Mesothelial cell of epicardium (in vitro differentiated cells): ENCODE measurements at regions not wholly inside any gene's neighbourhood (a gene's known extent, or its start where the extent isn't known, plus 50 kb on each side); places are given as distances from the start of the nearest gene placed in this dataset.
"Not testable (repeated sequence)": the region's sequence is repeated elsewhere in the genome, so short reads cannot be mapped to it uniquely, and the experiment has no call there.

ENCODE experiments used
- DNase-seq, 2 experiments: peaks; one replicate each; pipeline ENCODE4 v3.0.0; 2021; ENCODE audit warnings: low spot score in 2 of 2; ENCODE audit not compliant: unreplicated experiment in 2 of 2
- H3K27ac Mint-ChIP-seq: 2 replicates; pipeline ENCODE4 v1.8.0; 2021; ENCODE audit warnings: mixed read lengths
- H3K27me3 Mint-ChIP-seq: 2 replicates; pipeline ENCODE4 v1.8.0; 2021; ENCODE audit warnings: low read depth, mixed read lengths
- H3K36me3 Mint-ChIP-seq: 2 replicates; pipeline ENCODE4 v1.8.0; 2021; ENCODE audit warnings: mixed read lengths
- H3K4me1 Mint-ChIP-seq: 2 replicates; pipeline ENCODE4 v1.8.0; 2021; ENCODE audit warnings: mixed read lengths
- H3K4me3 Mint-ChIP-seq: 2 replicates; pipeline ENCODE4 v1.8.0; 2021; ENCODE audit warnings: mild to moderate bottlenecking, moderate library complexity, mixed read lengths
- H3K9me3 Mint-ChIP-seq: 2 replicates; pipeline ENCODE4 v1.8.0; 2021; ENCODE audit warnings: mixed read lengths
- TF ChIP-seq, protein P1 (sequence below): fragments of 200-600 bp; sonication (generic); IDR thresholded peaks from one replicate; pipeline ENCODE4 v1.5.0; 2021; ENCODE audit warnings: antibody characterized with exemption; ENCODE audit not compliant: unreplicated experiment

- peak overlapping the region; percentile 10 for H3K27ac Mint-ChIP-seq
These were observed 59.4 kb downstream of the EBLN1 start for GRCh38 chr10:22158426-22158825.

DNA sequence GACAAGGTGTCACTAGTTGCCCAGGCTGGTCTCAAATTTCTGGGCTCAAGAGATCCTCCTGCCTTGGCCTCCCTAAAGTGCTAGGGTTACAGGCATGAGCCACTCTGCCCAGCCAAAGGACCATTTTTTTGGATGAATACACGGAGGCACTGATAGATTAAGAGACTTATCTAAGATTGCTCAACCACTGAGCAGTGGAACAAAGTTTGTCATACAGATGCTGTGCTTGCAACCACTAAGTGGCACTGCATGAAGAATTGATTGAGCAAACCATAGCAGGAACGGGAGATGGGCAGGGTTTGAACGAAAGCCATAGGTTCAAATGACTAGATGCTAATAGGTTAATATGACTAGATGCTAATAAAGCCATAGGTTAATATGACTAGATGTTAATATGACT is 61.1 kb downstream of the EBLN1 start:
- H3K4me3 Mint-ChIP-seq, result no peak overlapping the region
- TF ChIP-seq, protein P1, sequence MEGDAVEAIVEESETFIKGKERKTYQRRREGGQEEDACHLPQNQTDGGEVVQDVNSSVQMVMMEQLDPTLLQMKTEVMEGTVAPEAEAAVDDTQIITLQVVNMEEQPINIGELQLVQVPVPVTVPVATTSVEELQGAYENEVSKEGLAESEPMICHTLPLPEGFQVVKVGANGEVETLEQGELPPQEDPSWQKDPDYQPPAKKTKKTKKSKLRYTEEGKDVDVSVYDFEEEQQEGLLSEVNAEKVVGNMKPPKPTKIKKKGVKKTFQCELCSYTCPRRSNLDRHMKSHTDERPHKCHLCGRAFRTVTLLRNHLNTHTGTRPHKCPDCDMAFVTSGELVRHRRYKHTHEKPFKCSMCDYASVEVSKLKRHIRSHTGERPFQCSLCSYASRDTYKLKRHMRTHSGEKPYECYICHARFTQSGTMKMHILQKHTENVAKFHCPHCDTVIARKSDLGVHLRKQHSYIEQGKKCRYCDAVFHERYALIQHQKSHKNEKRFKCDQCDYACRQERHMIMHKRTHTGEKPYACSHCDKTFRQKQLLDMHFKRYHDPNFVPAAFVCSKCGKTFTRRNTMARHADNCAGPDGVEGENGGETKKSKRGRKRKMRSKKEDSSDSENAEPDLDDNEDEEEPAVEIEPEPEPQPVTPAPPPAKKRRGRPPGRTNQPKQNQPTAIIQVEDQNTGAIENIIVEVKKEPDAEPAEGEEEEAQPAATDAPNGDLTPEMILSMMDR, result no peak
- no peaks in the 10 kb centered on the region for H3K36me3 Mint-ChIP-seq
- H3K9me3 Mint-ChIP-seq, result peaks cover 24% of the 10 kb centered on the region
- no peak for DNase-seq
- peaks cover 2% of the 10 kb centered on the region for H3K27me3 Mint-ChIP-seq
- peaks cover 17% of the 10 kb centered on the region for H3K4me1 Mint-ChIP-seq
- H3K27ac Mint-ChIP-seq, result no peak overlapping the region

More at GRCh38 chr10:22158426-22158825, 59.4 kb downstream of the EBLN1 start:
- peaks cover 15% of the 10 kb centered on the region for H3K9me3 Mint-ChIP-seq
- TF ChIP-seq, protein P1, result no peak
- no peak for DNase-seq
- peaks cover 17% of the 10 kb centered on the region for H3K4me1 Mint-ChIP-seq
- H3K27me3 Mint-ChIP-seq, result peaks cover 2% of the 10 kb centered on the region
- H3K36me3 Mint-ChIP-seq, result no peaks in the 10 kb centered on the region
- H3K4me3 Mint-ChIP-seq, result no peak overlapping the region

DNA sequence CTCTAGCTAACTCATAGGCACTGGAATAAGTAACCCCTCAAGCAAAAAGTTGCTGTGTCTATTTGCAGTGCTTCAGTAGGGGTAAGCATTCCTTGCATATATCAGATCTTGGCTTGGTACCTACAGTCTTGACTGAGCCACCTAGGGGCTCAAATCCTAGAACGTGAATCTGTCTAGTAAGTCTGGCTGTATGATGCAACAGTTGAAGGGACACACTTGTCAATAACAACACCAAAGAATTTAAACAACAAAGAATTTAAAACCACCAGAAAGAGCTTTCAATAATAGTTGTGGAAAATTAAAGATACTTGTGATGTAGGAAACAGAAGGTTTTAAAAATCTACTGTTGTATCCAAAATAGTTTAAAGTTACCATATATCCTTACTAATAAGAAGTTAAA is 65.4 kb downstream of the EBLN1 start:
- Mint-ChIP-seq H3K27me3 (peaks cover 4% of the 10 kb centered on the region), H3K4me1 (peaks cover 5% of the 10 kb centered on the region), H3K27ac (no peak overlapping the region), H3K9me3 (peaks cover 36% of the 10 kb centered on the region), H3K36me3 (no peaks in the 10 kb centered on the region), H3K4me3 (no peak overlapping the region)
- no peak for DNase-seq
- TF ChIP-seq, protein P1, result no peak

DNA sequence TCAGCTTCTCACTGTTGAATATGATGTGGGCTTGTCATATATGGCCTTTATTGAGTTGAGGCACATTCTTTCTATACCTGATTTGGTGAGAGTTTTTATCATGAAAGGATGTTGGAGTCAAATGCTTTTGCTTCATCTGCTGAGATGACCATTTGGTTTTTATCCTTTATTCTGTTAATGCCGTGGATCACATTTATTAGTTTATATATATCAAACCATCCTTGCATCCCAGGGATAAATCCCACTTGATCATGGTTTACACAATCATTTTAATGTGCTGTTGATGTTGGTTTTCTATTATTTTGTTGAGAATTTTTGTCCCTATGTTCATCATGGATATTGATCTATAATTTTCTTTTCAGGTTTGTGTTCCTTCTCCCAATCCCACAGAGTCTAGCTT is 67.0 kb downstream of the EBLN1 start:
- Mint-ChIP-seq H3K4me3 (no peak overlapping the region), H3K9me3 (peaks cover 46% of the 10 kb centered on the region), H3K27me3 (peaks cover 2% of the 10 kb centered on the region)

GRCh38 chr10:22148961-22149360 is 68.9 kb downstream of the EBLN1 start:
- Mint-ChIP-seq H3K4me1 (peaks cover 2% of the 10 kb centered on the region), H3K36me3 (no peaks in the 10 kb centered on the region), H3K9me3 (peaks cover 51% of the 10 kb centered on the region), H3K27ac (no peak overlapping the region), H3K27me3 (peaks cover 2% of the 10 kb centered on the region), H3K4me3 (no peak overlapping the region)
- TF ChIP-seq, protein P1, result no peak
- DNase-seq, result no peak

More for the DNA sequence above, 67.0 kb downstream of the EBLN1 start:
- no peak for DNase-seq
- H3K36me3 Mint-ChIP-seq, result no peaks in the 10 kb centered on the region
- TF ChIP-seq, protein P1, result no peak
- H3K27ac Mint-ChIP-seq, result no peak overlapping the region
- peaks cover 2% of the 10 kb centered on the region for H3K4me1 Mint-ChIP-seq

DNA sequence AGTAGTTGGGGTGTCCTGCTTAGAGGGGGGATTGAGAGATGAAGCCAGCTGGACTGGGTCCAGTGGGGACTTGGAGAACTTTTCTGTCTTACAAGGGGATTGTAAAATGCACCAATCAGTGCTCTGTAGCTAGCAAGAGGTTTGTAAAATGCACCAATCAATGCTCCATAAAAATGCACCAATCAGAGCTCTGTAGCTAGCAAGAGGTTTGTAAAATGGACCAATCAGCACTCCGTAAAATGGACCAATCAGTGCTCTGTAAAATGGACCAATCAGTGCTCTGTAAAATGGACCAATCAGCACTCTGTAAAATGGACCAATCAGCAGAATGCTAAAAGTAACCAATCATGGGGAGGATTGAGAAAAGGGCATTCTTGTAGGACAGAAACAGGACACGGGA is 71.9 kb downstream of the EBLN1 start:
- not testable (repeated sequence) for H3K4me3 Mint-ChIP-seq, DNase-seq, H3K27ac Mint-ChIP-seq, H3K4me1 Mint-ChIP-seq, H3K27me3 Mint-ChIP-seq, H3K36me3 Mint-ChIP-seq
- H3K9me3 Mint-ChIP-seq, result peaks cover 24% of the 10 kb centered on the region
